DMS53 treated with DMSO at 0.1 percent for 48 hours (cell line): ENCODE measurements at regions not wholly inside any gene's neighbourhood (a gene's known extent, or its start where the extent isn't known, plus 50 kb on each side); places are given as distances from the start of the nearest gene placed in this dataset.
"Not testable (repeated sequence)": the region's sequence is repeated elsewhere in the genome, so short reads cannot be mapped to it uniquely, and the experiment has no call there.

ENCODE experiments used
- DNase-seq: peaks from one replicate; lab custom pipeline; 2025; ENCODE audit not compliant: unreplicated experiment; lab: John Stamatoyannopoulos, UW

DNA sequence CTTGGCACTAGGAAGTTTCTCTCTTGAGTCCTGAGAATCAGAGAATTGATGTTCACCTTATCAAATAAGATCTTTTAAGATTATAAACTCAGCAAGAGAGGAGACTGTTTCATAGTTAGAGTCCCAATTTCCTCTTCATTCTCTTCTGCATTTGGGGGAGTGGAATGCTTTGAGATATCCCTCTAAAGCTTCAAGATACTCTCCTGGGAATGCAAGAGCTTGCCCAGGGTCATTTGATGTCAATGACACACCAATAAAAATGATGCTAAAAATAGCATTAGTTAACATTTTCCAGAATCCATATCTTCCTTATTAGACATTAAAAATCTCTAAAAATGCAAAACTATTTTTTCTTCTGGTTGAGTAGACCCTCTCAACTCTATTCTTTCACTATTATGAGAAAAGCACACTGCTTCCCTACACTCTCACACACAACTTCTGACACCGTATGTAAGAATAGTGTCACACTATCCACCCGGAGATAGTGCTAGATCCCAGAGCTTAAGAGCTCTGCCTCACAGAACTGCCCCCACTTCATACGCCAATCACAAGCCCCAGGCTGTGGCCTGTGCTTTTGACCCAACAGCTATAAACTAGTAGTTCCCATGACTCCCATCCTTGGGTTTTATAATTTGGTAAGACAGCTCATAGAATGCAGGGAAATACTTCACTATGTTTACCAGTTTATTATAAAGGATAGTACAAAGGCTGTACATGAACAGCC is 399.9 kb upstream of the RUNX1 start:
- no peak for DNase-seq

DNA sequence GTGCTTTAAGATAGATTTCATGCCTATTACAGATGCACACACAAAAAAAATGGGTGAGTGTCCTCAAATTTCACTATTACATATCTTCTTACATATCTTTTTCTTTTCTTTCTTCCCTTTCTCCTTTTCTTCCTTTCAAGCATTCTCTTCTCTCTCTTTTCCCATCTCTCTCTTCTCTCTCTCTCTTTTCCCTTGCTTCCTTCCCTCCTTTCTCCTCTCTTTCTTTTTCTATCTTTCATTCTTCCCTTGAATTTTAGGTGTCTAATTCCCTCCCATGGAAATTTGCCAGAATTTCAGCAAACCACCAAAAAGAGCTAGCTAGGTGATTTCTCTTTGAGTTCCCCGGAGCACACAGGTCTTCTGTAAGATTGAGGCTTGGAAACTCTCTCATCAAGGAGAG is 395.3 kb upstream of the RUNX1 start:
- no peak for DNase-seq

DNA sequence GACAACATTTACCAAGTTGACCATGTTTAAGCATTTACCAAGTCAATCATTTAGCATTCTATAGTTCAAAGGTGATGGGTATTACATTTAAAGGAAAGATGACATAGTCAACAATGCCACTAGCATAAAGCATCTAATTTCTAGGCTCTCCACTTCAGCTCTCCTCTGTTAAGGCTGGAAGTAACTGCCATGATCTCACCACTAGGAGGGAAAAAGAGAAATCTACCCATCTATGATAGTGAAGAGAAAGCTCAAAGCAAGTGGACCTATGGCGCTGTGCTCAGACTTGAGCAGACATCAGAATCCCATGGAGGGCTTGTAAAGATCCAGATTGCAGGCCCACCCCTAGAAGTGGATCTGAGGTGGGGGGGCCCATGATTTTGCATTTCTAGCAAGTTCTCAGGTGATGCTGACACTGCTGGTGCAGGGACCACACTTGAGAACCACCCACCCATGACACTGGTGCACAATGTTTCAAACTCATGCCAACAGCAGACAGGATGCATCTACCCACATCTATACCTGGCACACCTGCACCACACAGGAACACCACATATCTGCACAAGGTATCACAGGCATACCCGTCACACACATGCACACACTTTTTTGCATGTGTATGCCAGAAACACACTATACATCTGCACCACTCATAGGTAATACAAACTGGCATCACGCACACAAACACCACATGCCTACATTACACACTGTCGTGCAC is 392.9 kb upstream of the RUNX1 start:
- DNase-seq = no peak

DNA sequence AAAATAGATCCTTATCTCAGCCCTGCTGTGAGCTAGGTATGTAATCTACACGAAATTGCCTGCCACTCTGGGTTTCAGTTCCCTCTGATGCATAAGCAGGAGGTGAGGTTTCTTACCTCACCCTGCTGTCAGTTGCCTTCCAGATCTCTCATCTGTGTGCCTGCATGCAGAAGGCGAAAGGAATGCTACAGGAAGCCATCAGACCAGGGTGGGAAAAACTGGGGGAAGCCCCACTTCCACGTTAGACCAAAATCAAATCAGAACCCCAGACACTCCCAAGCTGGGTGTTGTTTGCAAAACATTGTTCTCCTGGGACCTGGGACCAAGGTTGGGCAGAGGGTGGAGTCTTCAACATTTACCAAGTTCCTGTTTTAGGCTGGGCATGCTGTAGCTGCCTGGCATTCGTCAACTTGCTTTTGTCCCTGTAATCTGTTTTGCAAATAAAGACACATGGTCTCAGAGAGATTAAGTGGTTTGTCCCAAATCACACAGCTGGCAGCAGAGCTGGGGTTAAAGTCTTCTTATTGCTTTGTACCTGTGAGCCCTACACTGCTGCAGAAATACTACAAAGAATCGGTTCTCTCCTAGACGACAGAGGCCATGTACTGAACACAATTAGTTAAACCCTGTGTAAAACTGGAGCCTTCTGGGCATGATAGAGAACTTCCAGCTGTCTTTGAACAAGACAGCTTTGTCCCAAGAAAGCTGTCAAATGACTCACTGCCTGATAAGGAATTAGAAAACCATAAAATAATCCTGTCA is 389.7 kb upstream of the RUNX1 start:
- no peak for DNase-seq

DNA sequence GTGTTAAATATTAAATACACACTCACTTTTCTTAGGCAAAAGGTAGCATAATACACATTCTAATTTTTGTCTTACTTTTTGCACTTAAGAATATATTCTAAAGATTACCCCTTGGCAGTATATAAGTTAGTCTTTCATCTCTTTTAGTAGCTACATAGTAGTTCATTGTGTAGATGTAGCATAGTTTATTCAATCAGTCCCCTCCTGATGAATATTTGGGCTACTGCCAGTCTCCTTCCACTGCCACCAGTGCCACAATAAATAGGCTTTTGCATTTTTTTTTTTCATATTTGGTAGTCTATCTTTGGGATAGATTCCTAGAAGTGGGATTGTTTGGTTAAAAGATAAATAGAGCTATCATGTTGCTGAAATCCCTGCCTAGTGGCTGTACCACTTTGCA is 388.8 kb upstream of the RUNX1 start:
- DNase-seq = no peak

DNA sequence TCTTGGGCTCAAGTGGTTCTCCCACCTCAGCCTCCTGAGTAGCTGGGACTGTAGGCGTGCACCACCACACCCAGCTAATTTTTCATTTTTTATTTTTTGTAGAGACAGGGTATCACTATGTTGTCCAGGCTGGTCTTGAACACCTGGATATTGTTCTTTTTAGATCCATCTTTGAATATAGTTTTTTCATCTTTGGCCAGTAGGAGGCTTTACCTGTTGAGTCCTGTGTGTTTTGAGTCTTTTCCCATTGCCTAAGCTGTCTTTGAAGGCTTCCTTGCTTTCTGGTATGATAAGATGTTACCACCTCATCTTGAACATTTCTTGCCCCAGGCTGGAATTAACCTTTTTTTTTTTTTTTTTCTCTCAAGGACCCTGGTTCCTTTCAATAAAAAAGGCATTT is 387.8 kb upstream of the RUNX1 start:
- no peak for DNase-seq

DNA sequence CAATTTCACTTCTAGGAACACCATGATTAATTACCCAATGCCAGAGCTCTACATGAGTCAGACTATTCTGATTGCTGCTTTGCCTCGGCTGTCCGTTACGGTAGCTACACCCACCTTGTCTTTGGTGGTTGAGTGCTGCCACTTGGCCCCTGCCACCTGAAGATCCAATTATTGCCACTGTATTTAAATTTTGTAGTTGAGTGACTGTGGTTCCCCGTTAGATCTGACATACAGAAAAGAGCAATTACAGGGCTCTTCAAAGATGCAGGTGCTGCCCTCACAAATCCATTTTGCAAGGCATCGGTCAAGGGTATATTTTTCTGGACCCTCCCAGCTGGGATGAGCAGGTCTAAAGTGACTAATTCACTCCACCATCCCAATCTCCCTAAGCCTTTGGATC is 383.5 kb upstream of the RUNX1 start:
- not testable (repeated sequence) for DNase-seq

DNA sequence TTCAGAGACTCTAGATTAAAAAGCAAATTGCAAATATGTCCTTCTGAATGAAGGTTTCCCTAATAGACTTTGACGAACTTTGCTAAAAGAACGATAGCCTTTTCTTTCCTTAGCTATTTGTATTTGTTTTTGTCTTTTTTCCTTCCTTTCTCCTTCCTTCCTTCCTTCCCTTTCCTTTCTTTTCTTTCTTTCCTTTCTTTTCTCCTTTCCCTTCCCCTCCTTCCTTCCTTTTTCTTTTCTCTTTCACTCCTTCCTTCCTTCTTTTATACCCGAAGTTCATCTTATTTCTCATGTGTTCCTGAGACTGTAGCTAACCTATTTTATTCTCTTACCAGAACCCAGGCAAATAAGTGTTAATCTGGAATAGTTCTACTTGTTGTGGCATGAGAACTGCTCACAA is 381.2 kb upstream of the RUNX1 start:
- DNase-seq = no peak

DNA sequence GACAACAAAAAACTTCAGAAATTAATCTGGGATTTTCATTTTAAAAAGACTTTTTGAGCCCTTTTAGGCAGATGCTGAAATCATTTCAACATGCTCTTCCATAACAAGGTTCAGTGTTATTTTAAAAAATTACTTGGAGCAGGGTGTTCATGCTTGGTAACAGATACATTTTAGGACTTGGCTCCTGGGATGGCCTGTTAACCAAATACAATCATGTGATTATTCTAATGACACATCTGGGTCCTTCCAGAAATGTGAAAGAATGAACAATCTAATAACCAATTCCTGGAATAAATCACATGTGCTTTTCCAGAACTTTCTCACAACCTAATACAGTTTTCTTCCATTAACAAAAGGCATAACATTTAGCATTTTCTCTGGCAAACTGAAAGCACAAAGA is 379.8 kb upstream of the RUNX1 start:
- no peak for DNase-seq

DNA sequence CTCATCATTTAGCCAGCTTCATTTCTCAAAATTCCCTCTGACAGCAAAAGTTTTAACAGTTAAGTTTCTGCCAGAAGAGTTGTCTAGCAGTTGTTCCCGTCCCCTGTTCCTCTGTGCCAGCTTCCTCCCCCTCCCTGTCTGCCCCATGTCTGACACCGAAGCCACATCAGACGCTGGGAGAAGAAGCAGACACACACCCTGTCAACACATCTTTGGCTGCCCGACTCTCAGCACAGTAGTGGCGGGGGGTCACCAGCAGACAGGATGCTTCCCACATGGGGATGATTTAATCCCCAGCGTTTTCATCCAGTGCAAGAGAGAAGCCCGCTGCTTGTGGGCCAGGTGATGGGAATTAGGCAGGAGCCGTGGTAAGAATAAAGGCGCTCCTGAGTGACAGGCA is 379.4 kb upstream of the RUNX1 start:
- DNase-seq = no peak

DNA sequence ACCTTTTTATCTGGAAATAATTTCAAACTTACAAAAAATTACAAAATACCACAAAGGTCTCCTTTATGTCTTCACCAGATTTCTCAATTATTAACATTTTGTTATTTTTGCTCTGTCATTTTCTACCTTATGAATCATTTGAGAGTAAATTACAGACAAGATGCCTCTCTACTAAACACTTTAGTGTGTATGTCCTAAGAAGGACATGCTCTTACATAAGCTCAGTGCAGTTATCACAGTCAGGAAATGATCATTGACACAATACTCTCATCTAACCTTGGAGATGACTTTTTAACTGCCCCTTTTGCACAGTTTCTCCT is 378.9 kb upstream of the RUNX1 start:
- DNase-seq = no peak

DNA sequence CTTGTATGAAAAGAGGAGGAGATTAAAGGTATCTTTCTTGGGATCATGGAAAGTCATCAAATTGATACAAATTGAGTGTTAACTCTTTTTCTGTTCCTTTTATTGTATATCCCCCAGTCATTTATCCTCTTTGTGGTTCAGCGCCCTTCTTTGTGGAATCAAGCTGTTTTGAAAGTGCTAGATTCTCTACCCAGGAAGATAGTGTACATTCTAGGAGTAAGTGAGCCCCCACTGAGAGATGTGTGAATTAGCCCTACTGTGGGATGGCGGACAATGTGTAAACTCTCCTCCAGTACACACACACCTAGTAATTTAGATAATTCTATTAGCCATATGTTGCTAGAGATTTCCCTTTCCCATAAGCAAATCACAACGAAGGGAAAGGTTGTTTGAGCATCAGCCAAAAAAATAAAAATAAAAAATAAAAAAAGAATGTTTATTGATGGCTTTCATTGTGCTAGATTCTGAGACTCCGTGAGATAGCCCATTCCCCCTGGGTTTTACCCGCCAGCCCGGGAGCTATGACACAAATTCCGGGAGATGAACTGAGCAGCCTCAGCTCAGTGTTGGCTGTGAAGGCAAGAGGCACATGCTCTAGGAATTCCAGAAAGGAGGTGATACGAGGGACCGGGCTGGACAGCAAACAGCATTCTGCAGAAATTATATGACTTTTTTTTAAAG is 378.4 kb upstream of the RUNX1 start:
- DNase-seq = no peak

DNA sequence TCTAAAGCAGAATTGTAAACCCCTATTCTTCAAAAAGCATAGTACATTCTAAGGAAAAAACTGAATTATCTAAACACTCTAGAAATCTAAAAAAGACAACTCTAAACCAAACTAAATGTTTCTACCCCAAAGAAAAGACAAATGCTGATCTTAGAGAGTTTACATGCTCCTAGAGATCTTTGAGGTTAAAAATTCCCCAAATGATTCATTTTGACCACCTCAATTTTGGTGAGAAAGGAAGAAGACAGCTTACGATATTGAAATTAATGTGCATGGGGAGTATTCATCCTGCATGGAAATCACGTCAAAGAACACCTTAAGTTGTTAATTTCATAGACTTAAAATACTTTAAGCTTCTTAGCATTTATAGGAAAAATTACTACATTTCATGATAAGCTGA is 377.8 kb upstream of the RUNX1 start:
- no peak for DNase-seq

DNA sequence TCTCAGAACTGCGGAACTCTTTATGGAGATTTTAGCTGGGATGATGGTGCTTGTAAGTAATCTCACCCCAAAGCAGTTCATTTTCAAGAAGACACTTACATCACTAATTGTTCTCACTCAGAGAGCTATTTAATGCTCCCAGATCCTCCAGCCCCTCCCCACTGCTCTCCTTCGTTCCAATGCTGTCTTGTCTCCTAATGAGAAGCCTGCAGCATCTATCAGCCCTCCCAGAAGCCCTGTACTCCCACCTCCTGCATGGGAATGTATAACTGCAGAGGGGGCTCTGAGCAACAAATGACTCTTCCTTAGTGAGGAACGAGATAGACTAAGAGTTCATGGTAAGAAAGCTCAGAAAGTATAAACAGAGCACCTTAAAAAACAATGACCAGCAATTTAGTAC is 377.4 kb upstream of the RUNX1 start:
- no peak for DNase-seq

DNA sequence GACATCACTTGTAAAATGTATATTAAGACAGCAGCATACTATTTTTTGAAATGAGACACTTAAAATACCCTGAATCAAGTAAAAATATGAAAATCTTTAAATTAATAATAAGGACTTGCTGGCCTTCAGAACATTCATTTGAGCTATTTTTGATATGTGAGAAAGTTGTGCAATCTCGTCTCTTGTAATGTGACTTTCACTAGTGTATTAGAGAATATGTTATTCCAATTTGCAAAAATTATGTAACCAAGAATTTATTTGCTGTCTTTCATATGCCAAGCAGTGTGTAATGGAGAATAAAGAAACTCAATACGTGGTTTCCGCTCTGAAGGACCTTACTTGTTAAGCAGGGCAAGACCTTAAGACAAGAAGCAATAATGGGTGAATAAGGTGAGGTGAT is 375.0 kb upstream of the RUNX1 start:
- no peak for DNase-seq

DNA sequence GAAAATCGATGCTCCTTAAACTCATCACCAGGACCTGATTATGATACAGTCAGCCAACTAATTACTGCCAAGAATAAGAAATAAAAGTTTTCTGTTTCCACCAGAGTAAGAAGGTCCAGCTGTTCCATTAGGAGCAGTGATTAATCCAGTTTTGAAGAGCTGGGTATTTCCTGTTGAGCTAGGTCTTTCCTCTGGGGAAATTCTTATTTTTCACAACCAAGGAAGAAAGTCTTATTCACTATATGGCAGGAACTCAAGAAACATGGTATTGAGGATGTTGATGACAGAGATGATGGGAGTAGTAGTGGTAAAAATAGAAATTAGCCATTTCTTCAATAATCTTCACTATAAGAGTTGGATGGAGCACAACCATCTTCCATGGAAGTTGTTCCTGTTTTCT is 374.6 kb upstream of the RUNX1 start:
- DNase-seq = no peak

DNA sequence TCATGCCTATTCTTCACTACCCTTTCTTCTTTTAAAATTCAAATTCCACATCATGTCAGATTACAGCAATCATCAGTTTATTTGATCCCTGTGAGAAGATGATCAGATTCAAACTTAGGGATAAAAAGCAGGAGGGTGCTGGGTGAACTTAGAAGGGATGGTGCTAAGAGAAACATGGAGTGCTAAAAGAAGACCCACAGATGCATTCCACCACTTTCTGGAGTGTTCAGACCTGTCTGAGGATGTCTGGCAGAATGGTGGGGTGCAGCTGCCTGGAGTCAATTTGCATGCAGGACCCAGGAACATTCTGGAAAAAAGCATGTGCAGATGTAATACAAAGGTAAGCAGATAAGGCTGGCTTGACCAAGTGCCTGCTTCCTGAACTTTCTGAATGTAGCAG is 372.9 kb upstream of the RUNX1 start:
- DNase-seq = no peak

DNA sequence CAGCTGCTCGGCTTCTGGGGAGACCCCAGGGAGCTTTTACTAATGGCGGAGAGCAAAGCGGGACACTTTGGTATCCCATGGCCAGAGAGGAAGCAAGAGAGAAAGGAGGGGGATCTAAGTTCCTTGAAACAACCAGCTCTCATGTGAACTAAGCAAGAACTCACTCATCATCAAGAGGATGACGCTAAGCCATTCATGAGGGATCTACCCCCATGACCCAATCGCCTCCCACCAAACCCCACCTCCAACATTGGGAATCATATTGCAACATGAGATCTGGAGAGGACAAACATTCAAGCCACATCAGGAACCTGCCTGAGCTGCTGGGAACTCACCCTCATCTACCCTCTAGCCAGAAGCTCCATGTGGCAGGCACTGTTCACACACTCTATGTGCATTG is 372.1 kb upstream of the RUNX1 start:
- DNase-seq = no peak

DNA sequence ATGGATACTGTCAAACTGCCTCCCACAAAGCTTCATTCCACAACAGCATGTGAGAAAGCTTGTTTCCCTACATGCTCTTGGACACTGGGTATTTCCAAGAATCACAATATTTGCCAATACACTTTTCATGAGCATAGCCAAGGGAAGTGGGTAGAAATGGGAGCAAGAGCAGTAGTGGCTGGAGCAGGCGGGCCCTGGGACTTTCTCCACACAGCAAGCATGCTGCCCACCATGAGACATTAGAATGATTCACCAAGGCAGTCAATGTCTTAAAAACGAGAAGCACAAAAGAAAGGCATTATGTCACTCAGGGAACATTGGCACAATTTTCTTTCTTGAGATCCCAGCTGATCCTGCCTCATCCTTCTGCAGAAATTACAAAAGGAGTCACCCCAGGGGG is 371.6 kb upstream of the RUNX1 start:
- no peak for DNase-seq

DNA sequence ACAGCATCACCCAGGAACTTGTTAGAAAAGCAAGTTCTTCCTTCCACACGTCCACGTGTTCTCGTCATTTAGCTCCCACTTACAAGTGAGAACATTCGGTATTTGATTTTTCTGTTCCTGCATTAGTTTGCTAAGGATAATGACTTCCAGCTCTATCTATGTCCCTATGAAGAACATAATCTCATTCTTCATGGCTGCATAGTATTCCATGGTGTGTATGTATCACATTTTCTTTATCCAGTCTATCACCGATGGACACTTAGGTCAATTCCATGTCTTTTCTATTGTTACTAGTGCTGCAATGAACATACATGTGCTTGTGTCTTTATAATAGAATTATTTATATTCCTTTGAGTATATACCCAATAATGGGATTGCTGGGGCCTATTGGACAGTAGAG is 368.7 kb upstream of the RUNX1 start:
- no peak for DNase-seq

DNA sequence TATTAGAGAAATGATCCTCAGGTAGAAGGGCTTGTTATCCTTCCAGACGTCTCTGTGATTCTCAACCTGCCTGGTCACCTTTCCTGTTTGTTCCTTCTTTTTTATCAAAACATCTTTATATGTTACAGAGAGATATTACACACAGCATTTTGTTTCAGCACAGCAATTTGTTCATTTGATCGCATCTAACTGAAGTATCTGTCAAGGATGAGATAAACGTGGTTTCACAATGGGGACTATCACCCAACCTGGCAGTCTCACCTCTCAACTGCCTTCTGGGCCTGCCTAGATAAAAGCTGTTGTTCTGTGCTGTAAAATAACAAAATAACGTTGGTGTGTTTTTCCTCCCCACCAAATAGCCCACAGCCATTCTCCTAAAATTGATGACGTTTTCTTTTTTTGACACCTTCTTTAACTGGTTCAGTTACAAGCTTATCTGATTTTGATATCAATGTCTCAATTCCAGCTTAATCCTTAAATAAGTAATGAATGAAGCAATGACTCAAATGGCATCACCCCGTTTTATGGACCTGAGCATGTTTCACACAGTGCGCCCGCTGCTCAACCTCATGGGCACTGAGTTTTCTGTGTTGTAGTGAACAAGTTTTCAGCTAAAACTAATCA is 367.9 kb upstream of the RUNX1 start:
- DNase-seq = no peak
